WERI-Rb-1 (cell line): ENCODE measurements at regions not wholly inside any gene's neighbourhood (a gene's known extent, or its start where the extent isn't known, plus 50 kb on each side); places are given as distances from the start of the nearest gene placed in this dataset.
"Not testable (repeated sequence)": the region's sequence is repeated elsewhere in the genome, so short reads cannot be mapped to it uniquely, and the experiment has no call there.

Experiments
- DNase-seq: peaks from one replicate; pipeline ENCODE4 v3.0.0-alpha.2; 2020
- H3K27ac ChIP-seq: fragments of 250-450 bp; sonication (Bioruptor Pico); 2 replicates; pipeline ENCODE4 v1.5.1; 2020; ENCODE audit warnings: mild to moderate bottlenecking, moderate library complexity
- H3K27me3 ChIP-seq: fragments of 250-450 bp; sonication (Bioruptor Pico); 2 replicates; pipeline ENCODE4 v1.5.1; 2021; ENCODE audit warnings: mild to moderate bottlenecking, low read depth, moderate library complexity; ENCODE audit not compliant: insufficient read depth, severe bottlenecking
- H3K36me3 ChIP-seq: fragments of 250-450 bp; sonication (Bioruptor Pico); 2 replicates; pipeline ENCODE4 v1.5.1; 2020; ENCODE audit warnings: mild to moderate bottlenecking, moderate library complexity
- H3K4me3 ChIP-seq: 2 replicates; pipeline ENCODE4 v1.5.1; 2011; ENCODE audit warnings: low read depth, mild to moderate bottlenecking, control low read depth, low read length
- H3K9me3 ChIP-seq: fragments of 250-450 bp; sonication (Bioruptor Pico); 2 replicates; pipeline ENCODE4 v1.5.1; 2021; ENCODE audit warnings: mild to moderate bottlenecking, moderate library complexity; ENCODE audit not compliant: severe bottlenecking
- CTCF ChIP-seq: IDR thresholded peaks from 2 replicates; pipeline ENCODE4 v1.5.1; 2011; ENCODE audit warnings: low read depth, mild to moderate bottlenecking, control low read depth, inconsistent platforms, low read length

DNA sequence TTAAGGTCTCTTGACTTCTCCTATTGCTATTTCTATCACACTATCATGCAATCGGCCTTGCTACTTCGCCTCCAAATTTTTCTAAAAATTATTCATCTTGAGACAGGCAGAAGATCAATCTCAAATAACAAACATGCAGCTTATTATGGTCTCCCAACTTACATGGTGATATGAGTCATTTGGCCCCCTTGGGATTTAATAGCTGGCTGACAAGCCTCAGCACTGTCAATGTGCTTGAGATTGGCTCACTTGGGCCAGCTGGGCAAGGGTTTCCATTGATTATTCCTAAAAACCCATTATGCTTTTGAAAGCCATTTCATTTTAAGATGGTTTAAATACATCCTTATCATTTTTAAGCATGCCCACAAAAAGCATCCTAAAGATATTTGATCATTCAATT lies 224.5 kb upstream of the NFIA start:
- DNase-seq = no peak
- Histone ChIP-seq H3K27me3 (no peaks in the 10 kb centered on the region), H3K36me3 (no peaks in the 10 kb centered on the region), H3K4me3 (no peak overlapping the region), H3K9me3 (no peaks in the 10 kb centered on the region), H3K27ac (no peak overlapping the region)
- no peak for TF ChIP-seq CTCF

GRCh38 chr1:60850084-60850483 lies 232.3 kb upstream of the NFIA start:
- no peak overlapping the region for H3K4me3 ChIP-seq
- no peaks in the 10 kb centered on the region for H3K36me3 ChIP-seq
- no peak for TF ChIP-seq CTCF
- H3K27ac ChIP-seq = no peak overlapping the region
- DNase-seq = no peak
- H3K9me3 ChIP-seq = peaks cover 3% of the 10 kb centered on the region
- no peaks in the 10 kb centered on the region for H3K27me3 ChIP-seq

DNA sequence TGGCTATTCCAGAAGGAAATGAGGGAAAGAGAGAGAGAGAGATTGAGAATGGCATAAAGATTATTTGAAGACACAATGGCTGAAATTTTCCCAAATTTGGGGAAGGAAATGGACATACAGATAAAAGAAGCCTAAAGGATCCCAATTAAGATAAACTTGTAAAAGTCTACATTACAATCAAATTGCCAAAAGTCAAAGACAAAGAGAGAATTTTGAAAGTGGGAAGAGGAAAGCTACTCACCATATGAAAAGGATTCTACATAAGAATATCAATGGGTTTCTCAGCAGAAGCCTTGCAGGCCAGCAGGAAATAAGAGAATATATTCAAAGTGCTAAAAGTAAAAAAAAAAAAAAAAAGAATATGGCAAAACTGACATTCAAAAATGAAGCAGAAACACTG lies 233.0 kb upstream of the NFIA start:
- TF ChIP-seq CTCF = no peak
- no peaks in the 10 kb centered on the region for H3K36me3 ChIP-seq
- H3K27me3 ChIP-seq = no peaks in the 10 kb centered on the region
- H3K4me3 ChIP-seq = no peak overlapping the region
- no peak overlapping the region for H3K27ac ChIP-seq
- no peak for DNase-seq
- H3K9me3 ChIP-seq = peaks cover 3% of the 10 kb centered on the region

DNA sequence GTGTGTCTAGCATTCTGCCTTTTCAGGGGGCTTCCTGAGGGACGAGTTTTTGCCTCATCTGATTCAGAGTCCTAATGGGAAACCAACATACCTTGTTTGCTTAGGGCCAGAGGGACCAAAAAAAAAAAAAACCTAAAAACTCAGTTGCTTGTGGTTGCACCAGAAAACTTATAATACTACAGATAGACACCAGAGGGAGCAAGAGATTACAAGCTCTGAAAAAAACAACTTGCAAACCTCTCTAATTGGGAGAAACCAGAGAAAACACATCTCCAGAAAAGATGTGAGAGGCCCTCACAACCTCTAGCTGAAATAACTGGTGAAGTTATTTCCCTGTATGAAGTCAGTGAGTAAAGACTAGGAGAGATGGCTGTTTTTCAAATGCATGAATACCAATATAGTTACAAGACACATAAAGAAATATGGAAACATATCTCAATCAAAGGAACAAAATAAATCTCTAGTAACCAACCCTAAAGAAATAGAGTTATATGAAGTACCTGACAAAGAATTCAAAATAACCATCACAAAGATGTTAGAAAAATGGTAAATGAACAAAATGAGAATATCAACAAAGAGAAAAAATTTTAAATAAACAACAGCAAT lies 233.7 kb upstream of the NFIA start:
- Histone ChIP-seq H3K4me3 (no peak overlapping the region), H3K9me3 (peaks cover 3% of the 10 kb centered on the region), H3K27me3 (no peaks in the 10 kb centered on the region), H3K27ac (no peak overlapping the region), H3K36me3 (no peaks in the 10 kb centered on the region)
- DNase-seq = no peak
- peak; percentile 32; the same call in 1 of the 2 replicates for TF ChIP-seq CTCF

- H3K9me3 ChIP-seq = peaks cover 3% of the 10 kb centered on the region
- no peak overlapping the region for H3K27ac ChIP-seq
- TF ChIP-seq CTCF = no peak
- no peak overlapping the region for H3K4me3 ChIP-seq
- no peak for DNase-seq
- no peaks in the 10 kb centered on the region for H3K36me3 ChIP-seq
- no peaks in the 10 kb centered on the region for H3K27me3 ChIP-seq
These were observed 234.3 kb upstream of the NFIA start for GRCh38 chr1:60847855-60848582.

GRCh38 chr1:60847391-60847790 lies 235.0 kb upstream of the NFIA start:
- no peak for DNase-seq
- peaks cover 3% of the 10 kb centered on the region for H3K9me3 ChIP-seq
- no peak for TF ChIP-seq CTCF
- H3K4me3 ChIP-seq = no peak overlapping the region
- no peaks in the 10 kb centered on the region for H3K27me3 ChIP-seq
- no peaks in the 10 kb centered on the region for H3K36me3 ChIP-seq
- no peak overlapping the region for H3K27ac ChIP-seq

- not testable (repeated sequence) for H3K27ac ChIP-seq, H3K4me3 ChIP-seq, H3K9me3 ChIP-seq, H3K36me3 ChIP-seq, DNase-seq, H3K27me3 ChIP-seq
These were observed 236.7 kb upstream of the NFIA start for GRCh38 chr1:60845659-60846058.
